ENCODE measurements at regions not wholly inside any gene's neighbourhood (a gene's known extent, or its start where the extent isn't known, plus 50 kb on each side); places are given as distances from the start of the nearest gene placed in this dataset.

- Histone ChIP-seq H3K27me3 (ENCODE audit: low read depth) (no peaks in the 10 kb centered on the region), H3K9me3 (no peaks in the 10 kb centered on the region), H3K27ac (no peak overlapping the region), H3K4me3 (no peak overlapping the region), H3K36me3 (no peaks in the 10 kb centered on the region), H3K4me1 (no peaks in the 10 kb centered on the region)
- peak; percentile 19 to 33 for ATAC-seq
- TF ChIP-seq CTCF (IDR thresholded peaks at IDR 0.05): no peak
- intact Hi-C loops (cut with DNase I): no loop called here
- no peak for DNase-seq
Measured at GRCh38 chr4:138686106-138686835, 329.3 kb upstream of the NOCT start.

GRCh38 chr4:138685316-138685715 is 330.3 kb upstream of the NOCT start:
- DNase-seq: no peak
- H3K4me1 ChIP-seq: no peaks in the 10 kb centered on the region
- no peaks in the 10 kb centered on the region for H3K36me3 ChIP-seq
- H3K27ac ChIP-seq: no peak overlapping the region
- ATAC-seq: no peak
- H3K4me3 ChIP-seq: no peak overlapping the region
- intact Hi-C loops (cut with DNase I): no loop called here
- no peaks in the 10 kb centered on the region for H3K9me3 ChIP-seq
- H3K27me3 ChIP-seq (ENCODE audit: low read depth): no peaks in the 10 kb centered on the region
- no peak for TF ChIP-seq CTCF (IDR thresholded peaks at IDR 0.05)

- ATAC-seq (peak; percentile 78 to 85), DNase-seq (peak; percentile 78)
- no peak overlapping the region for H3K4me3 ChIP-seq
- H3K27ac ChIP-seq: no peak overlapping the region
- H3K27me3 ChIP-seq (ENCODE audit: low read depth): no peaks in the 10 kb centered on the region
- H3K36me3 ChIP-seq: no peaks in the 10 kb centered on the region
- H3K9me3 ChIP-seq: no peaks in the 10 kb centered on the region
- no peaks in the 10 kb centered on the region for H3K4me1 ChIP-seq
- peak; percentile 94 for TF ChIP-seq CTCF (IDR thresholded peaks at IDR 0.05)
- intact Hi-C loops (cut with DNase I): no loop called here
Measured at GRCh38 chr4:138680989-138681604, 334.5 kb upstream of the NOCT start.

GRCh38 chr4:138680256-138680655 is 335.3 kb upstream of the NOCT start:
- DNase-seq: no peak
- Histone ChIP-seq H3K4me3 (no peak overlapping the region), H3K4me1 (no peaks in the 10 kb centered on the region), H3K27me3 (ENCODE audit: low read depth) (no peaks in the 10 kb centered on the region), H3K27ac (no peak overlapping the region), H3K36me3 (no peaks in the 10 kb centered on the region), H3K9me3 (no peaks in the 10 kb centered on the region)
- ATAC-seq: no peak
- no peak for TF ChIP-seq CTCF (IDR thresholded peaks at IDR 0.05)
- intact Hi-C loops (cut with DNase I): no loop called here

- H3K27ac ChIP-seq: no peak overlapping the region
Measured at GRCh38 chr4:138678985-138679746, 336.4 kb upstream of the NOCT start.

More at GRCh38 chr4:138678985-138679746, 336.4 kb upstream of the NOCT start:
- Histone ChIP-seq H3K4me3 (no peak overlapping the region), H3K4me1 (no peaks in the 10 kb centered on the region), H3K36me3 (no peaks in the 10 kb centered on the region), H3K27me3 (ENCODE audit: low read depth) (no peaks in the 10 kb centered on the region), H3K9me3 (no peaks in the 10 kb centered on the region)
- no peak for ATAC-seq
- no peak for DNase-seq
- no peak for TF ChIP-seq CTCF (IDR thresholded peaks at IDR 0.05)
- intact Hi-C loops (cut with DNase I): no loop called here

Measured in lower lobe of right lung (tissue), 2 donors.